SU-DHL-6 (cell line): ENCODE measurements at regions not wholly inside any gene's neighbourhood (a gene's known extent, or its start where the extent isn't known, plus 50 kb on each side); places are given as distances from the start of the nearest gene placed in this dataset.

Experiments used
- H2AFZ ChIP-seq: fragments of 200-600 bp; sonication (generic); 2 replicates; pipeline ENCODE4 v1.6.1; 2014; ENCODE audit warnings: low read depth, mild to moderate bottlenecking, moderate library complexity, mixed read lengths, antibody characterized with exemption, low read length; ENCODE audit not compliant: severe bottlenecking
- H3F3A ChIP-seq: fragments of 200-600 bp; shearing (Covaris generic); 2 replicates; pipeline ENCODE4 v1.6.0; 2016; ENCODE audit warnings: antibody characterized with exemption, mild to moderate bottlenecking; ENCODE audit not compliant: insufficient read depth
- H3K27ac ChIP-seq: fragments of 200-600 bp; sonication (generic); 2 replicates; pipeline ENCODE4 v1.5.1; 2016; ENCODE audit warnings: low read depth, mild to moderate bottlenecking, low read length, moderate library complexity, mixed read lengths
- H3K27me3 ChIP-seq: fragments of 200-600 bp; sonication (generic), shearing (Covaris generic); 2 replicates; pipeline ENCODE4 v1.6.0; 2014; ENCODE audit warnings: mild to moderate bottlenecking, low read length
- H3K36me3 ChIP-seq: fragments of 200-600 bp; sonication (generic); 2 replicates; pipeline ENCODE4 v1.6.1; 2014; ENCODE audit warnings: mild to moderate bottlenecking, low read length, mixed read lengths
- H3K4me2 ChIP-seq: fragments of 300-600, 200-600 bp; shearing (Covaris generic), sonication (generic); 2 replicates; pipeline ENCODE4 v1.6.0; 2014; ENCODE audit warnings: low read length, low read depth, mild to moderate bottlenecking; ENCODE audit not compliant: poor library complexity, severe bottlenecking
- H3K4me3 ChIP-seq: fragments of 200-600 bp; sonication (generic); 2 replicates; pipeline ENCODE4 v1.5.1; 2014; ENCODE audit warnings: antibody characterized with exemption, low read length, mild to moderate bottlenecking, mixed read lengths; ENCODE audit not compliant: insufficient read depth, poor library complexity, severe bottlenecking
- H3K79me2 ChIP-seq: fragments of 200-600 bp; sonication (generic); 2 replicates; pipeline ENCODE4 v1.6.1; 2014; ENCODE audit warnings: mild to moderate bottlenecking, low read length, moderate library complexity; ENCODE audit not compliant: insufficient read depth
- H3K9ac ChIP-seq: fragments of 200-600 bp; sonication (generic); 2 replicates; pipeline ENCODE4 v1.7.0; 2014; ENCODE audit warnings: mild to moderate bottlenecking, low read length
- H3K9me2 ChIP-seq: fragments of 200-600 bp; sonication (generic); replicated peaks from 2 replicates; pipeline ENCODE4 v1.6.1; 2014; ENCODE audit warnings: low read length; ENCODE audit not compliant: insufficient read depth
- H3K9me3 ChIP-seq: fragments of 200-600 bp; sonication (generic); 2 replicates; pipeline ENCODE4 v1.6.1; 2014; ENCODE audit warnings: low read length, mixed read lengths; ENCODE audit not compliant: insufficient read depth
- H4K20me1 ChIP-seq: fragments of 200-600 bp; sonication (generic); 2 replicates; pipeline ENCODE4 v1.6.1; 2014; ENCODE audit warnings: low read depth, mild to moderate bottlenecking, antibody characterized with exemption, low read length, moderate library complexity, mixed read lengths
- EZH2phosphoT487 ChIP-seq: fragments of 200-600 bp; sonication (generic), shearing (Covaris generic); conservative IDR thresholded peaks from 2 replicates; pipeline ENCODE4 v1.6.1; 2018; ENCODE audit warnings: mild to moderate bottlenecking, antibody characterized with exemption, low read length, moderate library complexity, mixed read lengths
- TF ChIP-seq, protein P1 (sequence below): fragments of 200-600 bp; sonication (generic); IDR thresholded peaks from one replicate; pipeline ENCODE4 v1.5.1; 2017; ENCODE audit warnings: antibody characterized with exemption, mild to moderate bottlenecking, low read length, moderate library complexity; ENCODE audit not compliant: insufficient read depth, poor library complexity, severe bottlenecking

- H3K9me3 ChIP-seq: no peaks in the 10 kb centered on the region
- no peaks in the 10 kb centered on the region for H3K9me2 ChIP-seq
- TF ChIP-seq, protein P1, sequence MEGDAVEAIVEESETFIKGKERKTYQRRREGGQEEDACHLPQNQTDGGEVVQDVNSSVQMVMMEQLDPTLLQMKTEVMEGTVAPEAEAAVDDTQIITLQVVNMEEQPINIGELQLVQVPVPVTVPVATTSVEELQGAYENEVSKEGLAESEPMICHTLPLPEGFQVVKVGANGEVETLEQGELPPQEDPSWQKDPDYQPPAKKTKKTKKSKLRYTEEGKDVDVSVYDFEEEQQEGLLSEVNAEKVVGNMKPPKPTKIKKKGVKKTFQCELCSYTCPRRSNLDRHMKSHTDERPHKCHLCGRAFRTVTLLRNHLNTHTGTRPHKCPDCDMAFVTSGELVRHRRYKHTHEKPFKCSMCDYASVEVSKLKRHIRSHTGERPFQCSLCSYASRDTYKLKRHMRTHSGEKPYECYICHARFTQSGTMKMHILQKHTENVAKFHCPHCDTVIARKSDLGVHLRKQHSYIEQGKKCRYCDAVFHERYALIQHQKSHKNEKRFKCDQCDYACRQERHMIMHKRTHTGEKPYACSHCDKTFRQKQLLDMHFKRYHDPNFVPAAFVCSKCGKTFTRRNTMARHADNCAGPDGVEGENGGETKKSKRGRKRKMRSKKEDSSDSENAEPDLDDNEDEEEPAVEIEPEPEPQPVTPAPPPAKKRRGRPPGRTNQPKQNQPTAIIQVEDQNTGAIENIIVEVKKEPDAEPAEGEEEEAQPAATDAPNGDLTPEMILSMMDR: no peak
- TF ChIP-seq EZH2phosphoT487: no peak
- no peak overlapping the region for H3K4me2 ChIP-seq
- H3F3A ChIP-seq: no peaks in the 10 kb centered on the region
- no peak overlapping the region for H2AFZ ChIP-seq
- H3K79me2 ChIP-seq: no peaks in the 10 kb centered on the region
- H4K20me1 ChIP-seq: no peaks in the 10 kb centered on the region
- H3K27ac ChIP-seq: no peak overlapping the region
- no peaks in the 10 kb centered on the region for H3K27me3 ChIP-seq
- H3K36me3 ChIP-seq: no peaks in the 10 kb centered on the region
- no peak overlapping the region for H3K4me3 ChIP-seq
- H3K9ac ChIP-seq: no peak overlapping the region
Measured at GRCh38 chr6:148154668-148155067, 188.0 kb upstream of the SASH1 start.

DNA sequence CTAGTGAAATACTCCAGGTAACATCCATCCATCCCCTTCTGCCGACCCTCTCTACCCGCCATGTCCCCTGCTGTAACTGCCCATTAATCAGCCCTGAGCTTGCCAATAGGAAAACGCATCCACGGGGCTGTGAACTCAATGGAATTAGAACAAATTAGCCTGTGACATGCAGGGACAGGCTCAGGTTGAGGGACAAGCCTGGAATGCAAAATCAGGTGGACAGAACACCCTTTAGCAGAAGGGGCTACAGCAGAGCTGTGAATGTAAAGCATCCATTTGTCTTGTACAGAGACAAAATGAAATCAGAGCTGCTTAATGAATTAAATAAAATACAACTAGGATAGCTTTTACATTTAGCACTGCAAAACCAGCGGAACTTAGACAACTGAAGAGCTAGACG is 187.3 kb upstream of the SASH1 start:
- no peak overlapping the region for H3K27ac ChIP-seq
- no peak for TF ChIP-seq EZH2phosphoT487
- TF ChIP-seq, protein P1: no peak
- H2AFZ ChIP-seq: no peak overlapping the region

GRCh38 chr6:148157841-148158240 is 184.8 kb upstream of the SASH1 start:
- H3K27ac ChIP-seq: no peak overlapping the region
- H3K79me2 ChIP-seq: no peaks in the 10 kb centered on the region
- H3K36me3 ChIP-seq: no peaks in the 10 kb centered on the region
- H3F3A ChIP-seq: no peaks in the 10 kb centered on the region
- H4K20me1 ChIP-seq: no peaks in the 10 kb centered on the region
- H3K9me3 ChIP-seq: no peaks in the 10 kb centered on the region
- no peak for TF ChIP-seq EZH2phosphoT487
- TF ChIP-seq, protein P1: no peak
- no peak overlapping the region for H3K9ac ChIP-seq
- no peak overlapping the region for H2AFZ ChIP-seq
- H3K4me2 ChIP-seq: no peak overlapping the region
- H3K9me2 ChIP-seq: no peaks in the 10 kb centered on the region
- H3K4me3 ChIP-seq: no peak overlapping the region
- no peaks in the 10 kb centered on the region for H3K27me3 ChIP-seq

More for the DNA sequence above, 187.3 kb upstream of the SASH1 start:
- H3F3A ChIP-seq: no peaks in the 10 kb centered on the region
- no peaks in the 10 kb centered on the region for H3K79me2 ChIP-seq
- no peak overlapping the region for H3K4me2 ChIP-seq
- no peaks in the 10 kb centered on the region for H3K36me3 ChIP-seq
- H4K20me1 ChIP-seq: no peaks in the 10 kb centered on the region
- no peak overlapping the region for H3K4me3 ChIP-seq
- no peaks in the 10 kb centered on the region for H3K27me3 ChIP-seq
- no peak overlapping the region for H3K9ac ChIP-seq
- H3K9me3 ChIP-seq: no peaks in the 10 kb centered on the region
- no peaks in the 10 kb centered on the region for H3K9me2 ChIP-seq
